Erythroblast (primary cell): ENCODE measurements at regions not wholly inside any gene's neighbourhood (a gene's known extent, or its start where the extent isn't known, plus 50 kb on each side); places are given as distances from the start of the nearest gene placed in this dataset.

Source experiments
- GATA1 ChIP-seq: IDR thresholded peaks from 2 replicates; pipeline ENCODE4 v1.6.1; 2011; ENCODE audit warnings: low read depth, mild to moderate bottlenecking, control low read depth, low read length, moderate library complexity
- POLR2A ChIP-seq: IDR thresholded peaks from 2 replicates; pipeline ENCODE4 v1.6.1; 2011; ENCODE audit warnings: mild to moderate bottlenecking, low read length

GRCh38 chr15:88982946-88983342 lies 69.8 kb upstream of the MFGE8 start:
- TF ChIP-seq POLR2A, result no peak
- no peak for TF ChIP-seq GATA1
